H7 (cell line): ENCODE measurements at regions not wholly inside any gene's neighbourhood (a gene's known extent, or its start where the extent isn't known, plus 50 kb on each side); places are given as distances from the start of the nearest gene placed in this dataset.

ENCODE experiments used
- DNase-seq: peaks from one replicate; pipeline ENCODE4 v3.0.0; 2012
- H3K27me3 ChIP-seq: 2 replicates; pipeline ENCODE4 v1.6.0; 2011; ENCODE audit warnings: mild to moderate bottlenecking, low read length; ENCODE audit not compliant: control insufficient read depth, insufficient read depth
- H3K36me3 ChIP-seq: replicated peaks from 2 replicates; pipeline ENCODE4 v1.5.1; 2011; ENCODE audit warnings: low read length; ENCODE audit not compliant: control insufficient read depth, insufficient read depth
- H3K4me3 ChIP-seq: 2 replicates; pipeline ENCODE4 v1.5.1; 2011; ENCODE audit warnings: low read depth, mild to moderate bottlenecking, control low read depth, low read length, moderate library complexity; ENCODE audit not compliant: insufficient read depth

- DNase-seq: no peak
- no peaks in the 10 kb centered on the region for H3K27me3 ChIP-seq
Observed at GRCh38 chr2:176826356-176826755, 386.2 kb upstream of the HNRNPA3 start.

DNA sequence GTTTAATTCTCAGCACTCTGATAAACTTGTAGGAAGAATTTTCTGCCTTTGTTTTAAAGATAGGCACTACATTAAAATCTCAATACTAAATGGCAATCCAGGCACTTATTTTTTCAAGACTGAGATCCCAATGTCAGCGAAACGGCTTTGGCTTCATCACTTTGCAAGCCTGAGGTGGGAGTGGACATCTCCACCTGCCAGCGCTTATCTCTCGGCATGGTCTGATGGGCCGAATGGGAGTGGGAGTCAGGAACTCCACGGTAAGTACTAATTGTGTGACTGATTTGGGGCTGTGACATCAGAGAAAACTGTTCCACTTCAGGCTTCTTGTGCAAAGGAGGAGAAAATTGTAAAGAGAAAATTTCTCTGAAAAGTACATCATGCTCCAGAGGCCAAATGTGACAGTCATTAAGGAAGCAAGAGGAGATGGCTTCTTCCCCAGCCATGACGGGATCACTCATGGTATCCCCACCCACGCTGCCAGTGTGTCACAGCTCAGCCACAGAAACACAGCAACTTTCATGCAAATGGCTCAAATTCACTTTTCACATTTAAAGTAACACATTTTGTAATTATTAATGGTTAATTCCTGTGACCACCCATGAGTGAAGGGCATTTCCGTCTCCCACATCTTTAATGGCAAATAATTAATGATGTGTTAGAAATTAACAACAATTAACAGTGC, 385.5 kb upstream of the HNRNPA3 start:
- DNase-seq: no peak
- Histone ChIP-seq H3K36me3 (no peaks in the 10 kb centered on the region), H3K4me3 (no peak overlapping the region), H3K27me3 (no peaks in the 10 kb centered on the region)

More at GRCh38 chr2:176826356-176826755, 386.2 kb upstream of the HNRNPA3 start:
- no peak overlapping the region for H3K4me3 ChIP-seq
- H3K36me3 ChIP-seq: no peaks in the 10 kb centered on the region

- no peaks in the 10 kb centered on the region for H3K27me3 ChIP-seq
- no peak overlapping the region for H3K4me3 ChIP-seq
- no peak for DNase-seq
- H3K36me3 ChIP-seq: no peaks in the 10 kb centered on the region
Observed at GRCh38 chr2:176830362-176830761, 382.2 kb upstream of the HNRNPA3 start.

- DNase-seq: no peak
- Histone ChIP-seq H3K4me3 (no peak overlapping the region), H3K27me3 (no peaks in the 10 kb centered on the region), H3K36me3 (no peaks in the 10 kb centered on the region)
Observed at GRCh38 chr2:176832086-176832485, 380.5 kb upstream of the HNRNPA3 start.

DNA sequence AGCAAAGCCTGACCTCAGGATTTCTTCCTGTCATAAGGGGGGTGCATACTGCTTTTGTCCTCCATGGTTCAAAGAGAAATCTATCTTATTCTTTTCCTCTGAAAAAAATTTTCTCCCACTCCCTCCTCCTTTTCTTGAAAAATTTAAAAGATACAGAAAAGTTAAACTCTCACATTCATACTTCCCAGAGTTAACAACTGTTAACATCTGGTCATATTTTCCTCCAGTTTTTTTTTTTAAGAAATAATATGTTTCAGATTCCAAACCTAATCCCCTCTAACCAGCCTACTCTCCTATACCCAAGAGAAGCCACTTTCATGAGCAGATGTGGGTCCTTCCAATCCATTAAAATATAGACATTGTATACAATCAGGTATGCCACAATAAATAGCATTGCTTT, 378.9 kb upstream of the HNRNPA3 start:
- Histone ChIP-seq H3K4me3 (no peak overlapping the region), H3K27me3 (no peaks in the 10 kb centered on the region), H3K36me3 (no peaks in the 10 kb centered on the region)
- no peak for DNase-seq

- Histone ChIP-seq H3K36me3 (no peaks in the 10 kb centered on the region), H3K4me3 (no peak overlapping the region), H3K27me3 (no peaks in the 10 kb centered on the region)
- no peak for DNase-seq
Observed at GRCh38 chr2:176834226-176834625, 378.4 kb upstream of the HNRNPA3 start.

- H3K4me3 ChIP-seq: no peak overlapping the region
- no peaks in the 10 kb centered on the region for H3K36me3 ChIP-seq
- H3K27me3 ChIP-seq: no peaks in the 10 kb centered on the region
- no peak for DNase-seq
Observed at GRCh38 chr2:176843208-176843607, 369.4 kb upstream of the HNRNPA3 start.

DNA sequence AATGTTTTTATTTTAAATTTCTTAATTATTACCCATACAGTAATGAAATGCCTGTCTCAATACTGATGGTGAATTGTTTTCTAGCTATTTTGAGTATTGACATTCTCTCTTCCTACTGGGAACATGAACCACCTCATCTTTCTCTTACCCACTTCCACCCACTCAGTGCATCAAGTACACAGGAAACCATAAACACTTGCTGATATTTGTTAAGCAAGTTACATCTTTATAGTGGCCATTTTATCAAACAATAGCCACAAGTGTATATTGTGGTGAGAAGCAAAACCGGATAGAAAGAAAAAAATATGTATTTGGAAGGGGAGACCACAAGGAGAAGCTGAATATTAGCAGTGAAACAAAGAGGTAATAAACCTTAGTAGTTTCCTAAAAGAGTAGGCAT, 368.1 kb upstream of the HNRNPA3 start:
- no peak for DNase-seq
- Histone ChIP-seq H3K36me3 (no peaks in the 10 kb centered on the region), H3K4me3 (no peak overlapping the region), H3K27me3 (no peaks in the 10 kb centered on the region)

GRCh38 chr2:176845718-176846117, 366.9 kb upstream of the HNRNPA3 start:
- H3K36me3 ChIP-seq: no peaks in the 10 kb centered on the region
- no peaks in the 10 kb centered on the region for H3K27me3 ChIP-seq
- H3K4me3 ChIP-seq: no peak overlapping the region
- no peak for DNase-seq

GRCh38 chr2:176847575-176847974, 365.0 kb upstream of the HNRNPA3 start:
- H3K36me3 ChIP-seq: no peaks in the 10 kb centered on the region
- DNase-seq: no peak

DNA sequence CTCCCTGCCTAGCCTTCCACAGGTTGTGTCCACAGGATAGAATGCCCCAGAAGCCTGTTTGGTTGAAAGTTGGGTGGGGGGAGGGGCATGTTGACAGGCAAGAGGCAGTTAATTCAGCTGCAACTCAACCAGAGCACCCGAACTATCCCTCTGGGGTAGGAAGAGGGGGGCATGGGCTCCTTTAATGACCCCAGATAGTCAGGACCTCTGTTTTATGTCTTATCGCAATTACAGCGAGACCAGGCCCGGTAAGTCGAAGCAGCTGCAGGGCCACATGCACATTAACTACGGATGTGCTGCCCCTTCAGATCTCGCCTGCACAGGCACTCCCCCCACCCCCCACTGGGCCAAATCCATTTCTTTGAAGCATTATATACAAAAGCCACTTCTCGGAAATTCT, 363.8 kb upstream of the HNRNPA3 start:
- H3K36me3 ChIP-seq: no peaks in the 10 kb centered on the region
- no peak overlapping the region for H3K4me3 ChIP-seq
- no peak for DNase-seq

More at GRCh38 chr2:176847575-176847974, 365.0 kb upstream of the HNRNPA3 start:
- no peaks in the 10 kb centered on the region for H3K27me3 ChIP-seq
- no peak overlapping the region for H3K4me3 ChIP-seq

GRCh38 chr2:176851200-176851888, 361.2 kb upstream of the HNRNPA3 start:
- no peak for DNase-seq
- H3K4me3 ChIP-seq: no peak overlapping the region

More for the DNA sequence above, 363.8 kb upstream of the HNRNPA3 start:
- H3K27me3 ChIP-seq: no peaks in the 10 kb centered on the region

GRCh38 chr2:176851889-176852483, 360.6 kb upstream of the HNRNPA3 start:
- no peak for DNase-seq
- no peaks in the 10 kb centered on the region for H3K27me3 ChIP-seq

More at GRCh38 chr2:176851200-176851888, 361.2 kb upstream of the HNRNPA3 start:
- Histone ChIP-seq H3K36me3 (no peaks in the 10 kb centered on the region), H3K27me3 (no peaks in the 10 kb centered on the region)

DNA sequence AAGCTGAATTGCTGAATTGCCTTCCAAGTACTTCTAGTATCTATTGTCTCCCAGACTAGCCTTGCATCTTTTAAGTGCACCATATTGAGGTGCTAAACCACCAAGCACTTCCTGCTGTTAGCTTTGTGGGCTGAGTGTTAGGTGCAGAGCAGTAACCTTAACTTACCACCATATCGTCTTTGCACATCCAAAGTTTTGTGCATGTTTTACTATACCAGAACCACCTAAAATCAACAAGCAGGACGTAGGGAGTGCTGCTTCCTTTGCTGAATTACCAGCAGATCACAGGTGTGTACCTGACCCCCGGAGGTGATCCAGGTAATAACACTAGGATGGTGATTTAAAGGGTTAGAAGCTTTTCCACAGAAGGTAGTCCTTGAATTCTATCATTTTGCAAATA, 359.9 kb upstream of the HNRNPA3 start:
- no peak overlapping the region for H3K4me3 ChIP-seq
- no peaks in the 10 kb centered on the region for H3K36me3 ChIP-seq
- peak; percentile 8 for DNase-seq
- H3K27me3 ChIP-seq: no peaks in the 10 kb centered on the region

More at GRCh38 chr2:176851889-176852483, 360.6 kb upstream of the HNRNPA3 start:
- no peak overlapping the region for H3K4me3 ChIP-seq
- no peaks in the 10 kb centered on the region for H3K36me3 ChIP-seq

GRCh38 chr2:176854062-176854461, 358.5 kb upstream of the HNRNPA3 start:
- Histone ChIP-seq H3K27me3 (no peaks in the 10 kb centered on the region), H3K36me3 (no peaks in the 10 kb centered on the region), H3K4me3 (no peak overlapping the region)
- no peak for DNase-seq
